ENCODE measurements at regions not wholly inside any gene's neighbourhood (a gene's known extent, or its start where the extent isn't known, plus 50 kb on each side); places are given as distances from the start of the nearest gene placed in this dataset.
A peak's percentile ranks its signal among the peaks of the same experiment; 100 is the strongest.

DNA sequence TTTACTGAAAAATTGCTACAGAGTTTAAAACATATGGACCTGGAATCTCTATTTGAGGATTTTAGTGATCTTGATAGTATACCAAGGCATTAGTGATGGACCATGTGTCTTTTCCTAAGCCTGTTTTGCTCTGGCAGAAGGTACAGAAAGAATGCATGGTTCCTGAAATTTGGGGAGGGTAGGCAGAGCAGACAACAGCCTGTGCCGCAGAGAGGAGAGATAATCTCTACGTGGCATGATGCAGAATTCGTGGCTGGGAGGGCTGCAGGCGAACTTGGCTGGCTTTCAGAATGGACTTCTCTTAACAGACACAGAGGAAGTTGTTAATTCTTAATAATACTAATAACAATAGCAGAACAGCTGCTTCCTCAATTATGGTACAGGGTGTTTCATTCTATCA lies 137.5 kb upstream of the FOXB1 start:
- ChIA-PET CTCF (no interaction called here), POLR2A (no interaction called here)
- DNase-seq (ENCODE audit: low read depth, low spot score) (no peak), ATAC-seq (no peak)
- in situ Hi-C loops (cut with HindIII; ENCODE audit: low pct_unique_long_range_greater_than_20kb, low sequenced_read_pairs) (no loop called here), intact Hi-C loops (cut with micrococcal nuclease; ENCODE audit: unreplicated experiment) (no loop called here)
- Histone ChIP-seq H3K9me3 (ENCODE audit: control insufficient read depth, insufficient read depth, low read depth, low read length) (no peaks in the 10 kb centered on the region), H3K36me3 (ENCODE audit: control insufficient read depth, insufficient read depth, low read length) (no peaks in the 10 kb centered on the region), H3K27ac (ENCODE audit: low read length) (no peak overlapping the region), H3K27me3 (ENCODE audit: control insufficient read depth, insufficient read depth, low read length) (peaks cover 11% of the 10 kb centered on the region), H3K4me1 (ENCODE audit: control insufficient read depth, insufficient read depth, low read length) (no peaks in the 10 kb centered on the region), H3K4me3 (ENCODE audit: low read depth in 2 of 2, low read length in 2 of 2) (no peak overlapping the region)
- BruUV-seq (replicated peaks): no TSS peak
- TF ChIP-seq SIN3A (IDR thresholded peaks at IDR 0.05; ENCODE audit: borderline replicate concordance, insufficient read depth, low read depth, low read length): no peak
- TF ChIP-seq, protein P1, sequence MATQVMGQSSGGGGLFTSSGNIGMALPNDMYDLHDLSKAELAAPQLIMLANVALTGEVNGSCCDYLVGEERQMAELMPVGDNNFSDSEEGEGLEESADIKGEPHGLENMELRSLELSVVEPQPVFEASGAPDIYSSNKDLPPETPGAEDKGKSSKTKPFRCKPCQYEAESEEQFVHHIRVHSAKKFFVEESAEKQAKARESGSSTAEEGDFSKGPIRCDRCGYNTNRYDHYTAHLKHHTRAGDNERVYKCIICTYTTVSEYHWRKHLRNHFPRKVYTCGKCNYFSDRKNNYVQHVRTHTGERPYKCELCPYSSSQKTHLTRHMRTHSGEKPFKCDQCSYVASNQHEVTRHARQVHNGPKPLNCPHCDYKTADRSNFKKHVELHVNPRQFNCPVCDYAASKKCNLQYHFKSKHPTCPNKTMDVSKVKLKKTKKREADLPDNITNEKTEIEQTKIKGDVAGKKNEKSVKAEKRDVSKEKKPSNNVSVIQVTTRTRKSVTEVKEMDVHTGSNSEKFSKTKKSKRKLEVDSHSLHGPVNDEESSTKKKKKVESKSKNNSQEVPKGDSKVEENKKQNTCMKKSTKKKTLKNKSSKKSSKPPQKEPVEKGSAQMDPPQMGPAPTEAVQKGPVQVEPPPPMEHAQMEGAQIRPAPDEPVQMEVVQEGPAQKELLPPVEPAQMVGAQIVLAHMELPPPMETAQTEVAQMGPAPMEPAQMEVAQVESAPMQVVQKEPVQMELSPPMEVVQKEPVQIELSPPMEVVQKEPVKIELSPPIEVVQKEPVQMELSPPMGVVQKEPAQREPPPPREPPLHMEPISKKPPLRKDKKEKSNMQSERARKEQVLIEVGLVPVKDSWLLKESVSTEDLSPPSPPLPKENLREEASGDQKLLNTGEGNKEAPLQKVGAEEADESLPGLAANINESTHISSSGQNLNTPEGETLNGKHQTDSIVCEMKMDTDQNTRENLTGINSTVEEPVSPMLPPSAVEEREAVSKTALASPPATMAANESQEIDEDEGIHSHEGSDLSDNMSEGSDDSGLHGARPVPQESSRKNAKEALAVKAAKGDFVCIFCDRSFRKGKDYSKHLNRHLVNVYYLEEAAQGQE (IDR thresholded peaks at IDR 0.05; ENCODE audit: insufficient read depth in 1 of 2, low read depth in 2 of 2, low read length in 1 of 2): no peak
- TF ChIP-seq POLR2AphosphoS5 (IDR thresholded peaks at IDR 0.05; ENCODE audit: low read depth, low read length): no peak
- TF ChIP-seq, protein P2, sequence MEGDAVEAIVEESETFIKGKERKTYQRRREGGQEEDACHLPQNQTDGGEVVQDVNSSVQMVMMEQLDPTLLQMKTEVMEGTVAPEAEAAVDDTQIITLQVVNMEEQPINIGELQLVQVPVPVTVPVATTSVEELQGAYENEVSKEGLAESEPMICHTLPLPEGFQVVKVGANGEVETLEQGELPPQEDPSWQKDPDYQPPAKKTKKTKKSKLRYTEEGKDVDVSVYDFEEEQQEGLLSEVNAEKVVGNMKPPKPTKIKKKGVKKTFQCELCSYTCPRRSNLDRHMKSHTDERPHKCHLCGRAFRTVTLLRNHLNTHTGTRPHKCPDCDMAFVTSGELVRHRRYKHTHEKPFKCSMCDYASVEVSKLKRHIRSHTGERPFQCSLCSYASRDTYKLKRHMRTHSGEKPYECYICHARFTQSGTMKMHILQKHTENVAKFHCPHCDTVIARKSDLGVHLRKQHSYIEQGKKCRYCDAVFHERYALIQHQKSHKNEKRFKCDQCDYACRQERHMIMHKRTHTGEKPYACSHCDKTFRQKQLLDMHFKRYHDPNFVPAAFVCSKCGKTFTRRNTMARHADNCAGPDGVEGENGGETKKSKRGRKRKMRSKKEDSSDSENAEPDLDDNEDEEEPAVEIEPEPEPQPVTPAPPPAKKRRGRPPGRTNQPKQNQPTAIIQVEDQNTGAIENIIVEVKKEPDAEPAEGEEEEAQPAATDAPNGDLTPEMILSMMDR (IDR thresholded peaks at IDR 0.05): no peak
- no peak for TF ChIP-seq TCF7L2 (IDR thresholded peaks at IDR 0.05; ENCODE audit: low read depth, low read length)

DNA sequence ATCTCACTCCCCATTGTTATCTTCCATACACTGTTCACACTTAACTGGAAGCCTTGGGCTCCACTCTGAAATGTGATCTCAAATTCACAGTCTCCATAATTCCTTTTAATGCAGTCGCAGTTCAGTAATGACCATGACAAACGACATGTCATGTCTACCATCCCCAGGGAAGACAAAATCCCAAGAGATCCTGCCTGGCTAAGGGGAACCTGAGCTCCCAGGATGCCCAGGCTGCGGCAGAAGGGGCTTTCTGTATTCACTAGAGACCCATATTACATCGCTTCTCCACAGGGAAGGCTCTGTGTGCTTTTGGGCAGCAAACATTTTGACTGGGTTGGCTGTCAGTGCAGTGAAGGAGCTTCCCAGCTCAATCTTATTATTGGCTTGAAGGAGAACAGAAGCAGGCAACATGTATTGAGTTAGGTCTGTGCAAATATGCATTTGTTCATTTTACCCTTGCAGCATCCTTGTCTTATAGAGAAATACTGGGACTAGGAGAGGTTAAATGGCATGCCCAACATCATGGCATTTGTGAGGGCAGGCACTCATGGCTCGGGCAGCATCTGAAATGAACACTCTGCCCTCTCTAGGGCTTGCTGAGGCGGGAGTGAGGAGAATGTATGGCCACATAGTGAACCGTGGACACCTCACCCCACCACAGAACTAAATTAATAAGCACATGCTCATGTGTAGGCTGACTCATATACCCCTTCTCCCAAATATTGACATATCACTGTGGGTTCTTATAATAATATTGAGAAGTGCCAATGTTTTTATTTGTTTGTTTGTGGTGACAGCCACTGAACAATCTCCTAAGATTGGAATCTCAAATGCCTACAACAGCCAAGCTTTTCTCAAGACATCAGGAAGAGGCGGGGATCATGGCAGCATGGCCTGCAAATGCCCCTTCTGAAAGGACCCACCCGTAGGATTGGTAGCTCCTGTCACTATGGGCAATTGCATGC lies 141.6 kb upstream of the FOXB1 start:
- no peaks in the 10 kb centered on the region for H3K36me3 ChIP-seq (ENCODE audit: control insufficient read depth, insufficient read depth, low read length)
- ChIA-PET POLR2A (no interaction called here), CTCF (no interaction called here)
- no peak overlapping the region for H3K4me3 ChIP-seq (ENCODE audit: low read depth in 2 of 2, low read length in 2 of 2)
- in situ Hi-C loops (cut with HindIII; ENCODE audit: low pct_unique_long_range_greater_than_20kb, low sequenced_read_pairs): no loop called here
- DNase-seq (ENCODE audit: low read depth, low spot score) (no peak), ATAC-seq (peak; percentile 53; the same call in 1 of the 2 replicates)
- BruUV-seq (replicated peaks): no TSS peak
- intact Hi-C loops (cut with micrococcal nuclease; ENCODE audit: unreplicated experiment): no loop called here
- TF ChIP-seq, protein P2 (IDR thresholded peaks at IDR 0.05): no peak
- TF ChIP-seq POLR2AphosphoS5 (IDR thresholded peaks at IDR 0.05; ENCODE audit: low read depth, low read length): no peak
- TF ChIP-seq, protein P1 (IDR thresholded peaks at IDR 0.05; ENCODE audit: insufficient read depth in 1 of 2, low read depth in 2 of 2, low read length in 1 of 2): no peak
- no peak for TF ChIP-seq SIN3A (IDR thresholded peaks at IDR 0.05; ENCODE audit: borderline replicate concordance, insufficient read depth, low read depth, low read length)
- TF ChIP-seq TCF7L2 (IDR thresholded peaks at IDR 0.05; ENCODE audit: low read depth, low read length): no peak
- no peaks in the 10 kb centered on the region for H3K9me3 ChIP-seq (ENCODE audit: control insufficient read depth, insufficient read depth, low read depth, low read length)
- no peak overlapping the region for H3K27ac ChIP-seq (ENCODE audit: low read length)
- no peaks in the 10 kb centered on the region for H3K4me1 ChIP-seq (ENCODE audit: control insufficient read depth, insufficient read depth, low read length)
- no peaks in the 10 kb centered on the region; the same call in 1 of the 2 replicates for H3K27me3 ChIP-seq (ENCODE audit: control insufficient read depth, insufficient read depth, low read length)

All from Panc1 (cell line).